ENCODE measurements at regions not wholly inside any gene's neighbourhood (a gene's known extent, or its start where the extent isn't known, plus 50 kb on each side); places are given as distances from the start of the nearest gene placed in this dataset.

DNA sequence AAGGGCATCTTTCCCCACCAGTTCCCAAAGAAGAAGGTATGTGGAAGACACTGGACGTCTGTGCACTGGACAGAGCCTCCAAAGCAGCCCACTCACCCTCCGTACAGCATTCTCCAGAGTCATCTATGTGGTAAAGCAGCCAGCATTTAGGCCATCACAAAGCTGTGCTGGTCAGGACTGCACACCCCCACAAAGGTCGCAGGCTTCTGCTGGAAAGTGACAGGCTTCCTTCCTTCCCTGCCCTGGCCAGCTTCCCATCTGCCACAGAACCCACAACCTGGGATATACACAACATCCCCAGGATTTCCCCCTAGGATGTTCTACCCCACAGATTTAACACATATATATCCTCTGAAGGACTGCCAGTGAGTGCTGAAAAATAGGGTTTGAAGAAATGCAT lies 64.6 kb upstream of the GALNT15 start:
- Histone ChIP-seq H3K36me3 (ENCODE audit: control insufficient read depth, insufficient read depth, low read length) (no peaks in the 10 kb centered on the region), H3K4me3 (ENCODE audit: low read length) (no peak overlapping the region), H3K4me1 (ENCODE audit: control insufficient read depth, insufficient read depth, low read length) (no peaks in the 10 kb centered on the region), H3K27ac (ENCODE audit: low read depth, low read length) (no peak overlapping the region), H3K9me3 (ENCODE audit: control insufficient read depth, low read length) (no peaks in the 10 kb centered on the region), H3K9ac (ENCODE audit: extremely low read depth, low read length, poor library complexity, severe bottlenecking) (no peak overlapping the region), H3K27me3 (ENCODE audit: control insufficient read depth, insufficient read depth, low read length, poor library complexity, severe bottlenecking) (peaks cover 16% of the 10 kb centered on the region)
- peaks cover 7% of the 10 kb centered on the region for H3K9me3 Mint-ChIP-seq
- no peaks in the 10 kb centered on the region for H3K4me1 Mint-ChIP-seq
- no peak overlapping the region for H3K27ac Mint-ChIP-seq
- H3K4me3 Mint-ChIP-seq: no peak overlapping the region
- H3K36me3 Mint-ChIP-seq (ENCODE audit: low read depth): no peaks in the 10 kb centered on the region
- H3K27me3 Mint-ChIP-seq (ENCODE audit: insufficient read depth): peaks cover 3% of the 10 kb centered on the region
- no peak for DNase-seq
- TF ChIP-seq CTCF (conservative IDR thresholded peaks at IDR 0.05): no peak
- WGBS, 2 experiments (ENCODE audit: insufficient coverage in 1 of 2, insufficient read length in 1 of 2): 81 to 100% methylated on average over 1 to 3 of the region's 3 CpGs

DNA sequence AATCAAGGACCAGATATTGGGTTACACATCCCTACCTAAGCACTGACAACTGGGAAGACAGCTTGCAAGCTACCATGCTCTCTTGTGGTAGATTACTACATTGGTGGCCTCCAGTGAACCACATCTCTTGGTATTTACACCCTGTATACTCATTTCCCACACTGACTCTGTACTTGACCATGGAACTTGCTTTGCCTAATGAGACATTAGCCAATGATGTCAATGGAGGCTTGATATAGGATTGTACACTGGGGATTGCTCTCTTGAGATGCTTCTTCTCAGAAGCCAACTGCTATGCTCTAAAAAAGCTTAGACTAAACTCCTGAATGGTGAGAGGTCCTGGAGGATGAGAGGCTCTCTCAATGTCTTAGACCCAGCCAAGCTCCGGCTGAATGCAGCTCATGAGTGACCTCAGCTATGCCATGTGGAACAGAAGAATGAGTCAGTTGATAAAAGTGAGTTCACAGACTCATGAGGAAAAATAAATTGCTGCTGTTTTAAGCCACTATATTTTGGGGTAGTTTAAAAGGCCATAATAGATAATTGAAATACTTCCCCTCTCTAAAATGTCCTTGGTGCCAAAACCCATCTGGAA lies 61.5 kb upstream of the GALNT15 start:
- Histone ChIP-seq H3K4me3 (ENCODE audit: low read length) (no peak overlapping the region), H3K9ac (ENCODE audit: extremely low read depth, low read length, poor library complexity, severe bottlenecking) (no peak overlapping the region), H3K36me3 (ENCODE audit: control insufficient read depth, insufficient read depth, low read length) (no peaks in the 10 kb centered on the region), H3K27me3 (ENCODE audit: control insufficient read depth, insufficient read depth, low read length, poor library complexity, severe bottlenecking) (peaks cover 16% of the 10 kb centered on the region), H3K4me1 (ENCODE audit: control insufficient read depth, insufficient read depth, low read length) (no peaks in the 10 kb centered on the region), H3K27ac (ENCODE audit: low read depth, low read length) (no peak overlapping the region), H3K9me3 (ENCODE audit: control insufficient read depth, low read length) (no peaks in the 10 kb centered on the region)
- no peak for DNase-seq
- Mint-ChIP-seq H3K9me3 (peaks cover 7% of the 10 kb centered on the region), H3K4me3 (no peak overlapping the region), H3K27ac (no peak overlapping the region), H3K4me1 (no peaks in the 10 kb centered on the region), H3K36me3 (ENCODE audit: low read depth) (no peaks in the 10 kb centered on the region), H3K27me3 (ENCODE audit: insufficient read depth) (peaks cover 3% of the 10 kb centered on the region)
- no peak for TF ChIP-seq CTCF (conservative IDR thresholded peaks at IDR 0.05)
- 93 to 100% methylated on average over 1 of the region's 1 CpG for WGBS, 2 experiments (ENCODE audit: insufficient coverage in 1 of 2, insufficient read length in 1 of 2)

- peaks cover 16% of the 10 kb centered on the region for H3K27me3 ChIP-seq (ENCODE audit: control insufficient read depth, insufficient read depth, low read length, poor library complexity, severe bottlenecking)
- H3K4me3 ChIP-seq (ENCODE audit: low read length): no peak overlapping the region
- Mint-ChIP-seq H3K27me3 (ENCODE audit: insufficient read depth) (peaks cover 3% of the 10 kb centered on the region), H3K4me1 (no peaks in the 10 kb centered on the region), H3K9me3 (peaks cover 7% of the 10 kb centered on the region), H3K36me3 (ENCODE audit: low read depth) (no peaks in the 10 kb centered on the region), H3K27ac (no peak overlapping the region), H3K4me3 (no peak overlapping the region)
- TF ChIP-seq CTCF (conservative IDR thresholded peaks at IDR 0.05): no peak
- no peaks in the 10 kb centered on the region for H3K4me1 ChIP-seq (ENCODE audit: control insufficient read depth, insufficient read depth, low read length)
- no peaks in the 10 kb centered on the region for H3K9me3 ChIP-seq (ENCODE audit: control insufficient read depth, low read length)
- H3K36me3 ChIP-seq (ENCODE audit: control insufficient read depth, insufficient read depth, low read length): no peaks in the 10 kb centered on the region
- no peak for DNase-seq
- no peak overlapping the region for H3K27ac ChIP-seq (ENCODE audit: low read depth, low read length)
- WGBS, 2 experiments (ENCODE audit: insufficient coverage in 1 of 2, insufficient read length in 1 of 2): 98 to 100% methylated on average over 1 to 3 of the region's 3 CpGs
- H3K9ac ChIP-seq (ENCODE audit: extremely low read depth, low read length, poor library complexity, severe bottlenecking): no peak overlapping the region
These were observed 60.8 kb upstream of the GALNT15 start for GRCh38 chr3:16113704-16114103.

Data from endodermal cell (in vitro differentiated cells).